LNCaP clone FGC (cell line): ENCODE measurements at regions not wholly inside any gene's neighbourhood (a gene's known extent, or its start where the extent isn't known, plus 50 kb on each side); places are given as distances from the start of the nearest gene placed in this dataset.

ENCODE experiments used
- DNase-seq: peaks from one replicate; pipeline ENCODE4 v3.0.0-alpha.2; 2011; ENCODE audit warnings: low read depth
- H3K4me3 ChIP-seq: 2 replicates; pipeline ENCODE4 v1.5.1; 2011; ENCODE audit warnings: mild to moderate bottlenecking, low read depth, low read length, control low read depth
- CTCF ChIP-seq: IDR thresholded peaks from 2 replicates; pipeline ENCODE4 v1.5.1; 2012; ENCODE audit warnings: mild to moderate bottlenecking; ENCODE audit not compliant: control insufficient read depth, insufficient read depth; ENCODE audit errors: extremely low read depth

- DNase-seq: no peak
- TF ChIP-seq CTCF: no peak
These were observed 927.7 kb upstream of the CDH2 start for GRCh38 chr18:29104671-29105070.

GRCh38 chr18:29104227-29104626 is 927.3 kb upstream of the CDH2 start:
- H3K4me3 ChIP-seq: no peak overlapping the region
- DNase-seq: no peak
- no peak for TF ChIP-seq CTCF

More at GRCh38 chr18:29104671-29105070, 927.7 kb upstream of the CDH2 start:
- no peak overlapping the region for H3K4me3 ChIP-seq

GRCh38 chr18:29096079-29096770 is 919.3 kb upstream of the CDH2 start:
- no peak overlapping the region for H3K4me3 ChIP-seq
- TF ChIP-seq CTCF: no peak
- DNase-seq: no peak

- no peak for DNase-seq
- no peak for TF ChIP-seq CTCF
- H3K4me3 ChIP-seq: no peak overlapping the region
These were observed 910.8 kb upstream of the CDH2 start for GRCh38 chr18:29087616-29088246.

- no peak overlapping the region for H3K4me3 ChIP-seq
- DNase-seq: no peak
- no peak for TF ChIP-seq CTCF
These were observed 907.2 kb upstream of the CDH2 start for GRCh38 chr18:29084120-29084519.

GRCh38 chr18:29083545-29083944 is 906.6 kb upstream of the CDH2 start:
- DNase-seq: no peak
- TF ChIP-seq CTCF: no peak
- H3K4me3 ChIP-seq: no peak overlapping the region
